ENCODE measurements at regions not wholly inside any gene's neighbourhood (a gene's known extent, or its start where the extent isn't known, plus 50 kb on each side); places are given as distances from the start of the nearest gene placed in this dataset.
"Not testable (repeated sequence)": the region's sequence is repeated elsewhere in the genome, so short reads cannot be mapped to it uniquely, and the experiment has no call there.

GRCh38 chr13:46449949-46450348 lies 62.9 kb upstream of the RUBCNL start:
- not testable (repeated sequence) for H4K20me1 ChIP-seq (ENCODE audit: control insufficient read depth, insufficient read depth, insufficient read length); H4K8ac ChIP-seq (replicated peaks; ENCODE audit: insufficient read length, low read depth, low read length); H3K4me2 ChIP-seq (ENCODE audit: insufficient read depth, insufficient read length, low read length); DNase-seq; H3K23ac ChIP-seq (ENCODE audit: insufficient read length, low read depth, low read length); H3K36me3 Mint-ChIP-seq (ENCODE audit: insufficient read depth in 1 of 3, low read depth in 3 of 3); H3K4ac ChIP-seq (ENCODE audit: low read depth, low read length); H2BK20ac ChIP-seq (ENCODE audit: low read depth, low read length, poor library complexity, severe bottlenecking); H3K27me3 ChIP-seq (ENCODE audit: insufficient read depth, low read length); H2AK5ac ChIP-seq (ENCODE audit: insufficient read length, low read length); H4K5ac ChIP-seq (ENCODE audit: insufficient read length, low read depth, low read length); H3K9me3 ChIP-seq (ENCODE audit: control insufficient read depth, low read depth, low read length); H2BK12ac ChIP-seq (ENCODE audit: insufficient read length, low read depth, low read length); H3K27ac Mint-ChIP-seq; H3K18ac ChIP-seq (ENCODE audit: insufficient read length, low read depth, low read length); H3K56ac ChIP-seq (ENCODE audit: insufficient read length, low read depth, low read length); H3K9me3 Mint-ChIP-seq; H2BK120ac ChIP-seq (ENCODE audit: low read depth, low read length, poor library complexity, severe bottlenecking); H3K4me1 ChIP-seq (ENCODE audit: insufficient read depth, low read length); H3K9ac ChIP-seq (ENCODE audit: extremely low read depth, insufficient read length, low read length); H3K23me2 ChIP-seq (ENCODE audit: insufficient read length, low read depth, low read length, poor library complexity, severe bottlenecking); H2BK15ac ChIP-seq (ENCODE audit: low read depth, low read length); H2BK5ac ChIP-seq (ENCODE audit: insufficient read length, low read length); H2AFZ ChIP-seq (ENCODE audit: low read length); H3K27ac ChIP-seq (ENCODE audit: insufficient read length, low read depth, low read length); H3K4me3 Mint-ChIP-seq; H4K91ac ChIP-seq (ENCODE audit: insufficient read length, low read depth, low read length); H3K79me1 ChIP-seq (ENCODE audit: insufficient read depth, low read depth, low read length, poor library complexity, severe bottlenecking); H3K79me2 ChIP-seq (ENCODE audit: insufficient read depth, low read length); H3K27me3 Mint-ChIP-seq (ENCODE audit: low read depth); H3T11ph ChIP-seq (ENCODE audit: low read length); H3K14ac ChIP-seq (ENCODE audit: insufficient read depth, low read length)
- no CpG with 5 or more reads among the region's 2 CpGs for WGBS (ENCODE audit: extremely low coverage, insufficient read length, low lambda C conversion rate)
- peaks cover 9 to 12% of the 10 kb centered on the region in 2 experiments; a peak in 3 of 4 replicates for H3K4me1 Mint-ChIP-seq

GRCh38 chr13:46448148-46448547 lies 61.1 kb upstream of the RUBCNL start:
- H3K9me3 ChIP-seq (ENCODE audit: control insufficient read depth, low read depth, low read length); H3K79me2 ChIP-seq (ENCODE audit: insufficient read depth, low read length); H3K9me3 Mint-ChIP-seq; H3T11ph ChIP-seq (ENCODE audit: low read length); H3K14ac ChIP-seq (ENCODE audit: insufficient read depth, low read length); H2AK5ac ChIP-seq (ENCODE audit: insufficient read length, low read length); H3K4me1 ChIP-seq (ENCODE audit: insufficient read depth, low read length); H3K4ac ChIP-seq (ENCODE audit: low read depth, low read length); H3K56ac ChIP-seq (ENCODE audit: insufficient read length, low read depth, low read length); H4K20me1 ChIP-seq (ENCODE audit: control insufficient read depth, insufficient read depth, insufficient read length); H3K23me2 ChIP-seq (ENCODE audit: insufficient read length, low read depth, low read length, poor library complexity, severe bottlenecking); H3K79me1 ChIP-seq (ENCODE audit: insufficient read depth, low read depth, low read length, poor library complexity, severe bottlenecking); H3K4me2 ChIP-seq (ENCODE audit: insufficient read depth, insufficient read length, low read length); H2BK5ac ChIP-seq (ENCODE audit: insufficient read length, low read length); H2AFZ ChIP-seq (ENCODE audit: low read length); H2BK20ac ChIP-seq (ENCODE audit: low read depth, low read length, poor library complexity, severe bottlenecking); H3K36me3 Mint-ChIP-seq (ENCODE audit: insufficient read depth in 1 of 3, low read depth in 3 of 3); DNase-seq; H2BK12ac ChIP-seq (ENCODE audit: insufficient read length, low read depth, low read length); H4K91ac ChIP-seq (ENCODE audit: insufficient read length, low read depth, low read length); H3K27ac Mint-ChIP-seq; H3K9ac ChIP-seq (ENCODE audit: extremely low read depth, insufficient read length, low read length); H4K5ac ChIP-seq (ENCODE audit: insufficient read length, low read depth, low read length); H3K18ac ChIP-seq (ENCODE audit: insufficient read length, low read depth, low read length); H3K4me3 Mint-ChIP-seq; H3K27me3 ChIP-seq (ENCODE audit: insufficient read depth, low read length); H3K23ac ChIP-seq (ENCODE audit: insufficient read length, low read depth, low read length); H4K8ac ChIP-seq (replicated peaks; ENCODE audit: insufficient read length, low read depth, low read length); H3K27ac ChIP-seq (ENCODE audit: insufficient read length, low read depth, low read length); H3K27me3 Mint-ChIP-seq (ENCODE audit: low read depth); H2BK120ac ChIP-seq (ENCODE audit: low read depth, low read length, poor library complexity, severe bottlenecking); H2BK15ac ChIP-seq (ENCODE audit: low read depth, low read length): not testable (repeated sequence)
- peaks cover 9 to 12% of the 10 kb centered on the region in 2 experiments; a peak in 3 of 4 replicates for H3K4me1 Mint-ChIP-seq
- WGBS (ENCODE audit: extremely low coverage, insufficient read length, low lambda C conversion rate) = no CpG with 5 or more reads among the region's 4 CpGs
